Hepatocyte (in vitro differentiated cells): ENCODE measurements at regions not wholly inside any gene's neighbourhood (a gene's known extent, or its start where the extent isn't known, plus 50 kb on each side); places are given as distances from the start of the nearest gene placed in this dataset.
A peak's percentile ranks its signal among the peaks of the same experiment; 100 is the strongest.

Experiments used
- DNase-seq: peaks from one replicate; pipeline ENCODE4 v3.0.0-alpha.2; 2016; ENCODE audit warnings: low spot score
- H2AFZ ChIP-seq: fragments of 200-600 bp; sonication (generic); 2 replicates; pipeline ENCODE4 v1.6.0; 2016; ENCODE audit warnings: antibody characterized with exemption, mild to moderate bottlenecking
- H3K27ac ChIP-seq: fragments of 200-600 bp; sonication (generic); 2 replicates; pipeline ENCODE4 v1.5.1; 2016; ENCODE audit warnings: mild to moderate bottlenecking
- H3K27me3 ChIP-seq: fragments of 200-600 bp; sonication (generic); 2 replicates; pipeline ENCODE4 v1.6.1; 2016
- H3K36me3 ChIP-seq: fragments of 200-600 bp; sonication (generic); replicated peaks from 2 replicates; pipeline ENCODE4 v1.5.1; 2016; ENCODE audit warnings: low read depth; ENCODE audit not compliant: insufficient read depth
- H3K4me1 ChIP-seq: fragments of 200-600 bp; sonication (generic); 2 replicates; pipeline ENCODE4 v1.5.1; 2016; ENCODE audit warnings: mild to moderate bottlenecking, moderate library complexity; ENCODE audit not compliant: insufficient read depth
- H3K4me2 ChIP-seq: fragments of 200-600 bp; sonication (generic); 2 replicates; pipeline ENCODE4 v1.6.0; 2016
- H3K4me3 ChIP-seq: fragments of 200-600 bp; sonication (generic); 2 replicates; pipeline ENCODE4 v1.5.1; 2016; ENCODE audit warnings: mild to moderate bottlenecking
- H3K79me2 ChIP-seq: fragments of 200-600 bp; sonication (generic); 2 replicates; pipeline ENCODE4 v1.6.0; 2017; ENCODE audit warnings: mild to moderate bottlenecking
- H3K9me2 ChIP-seq: fragments of 200-600 bp; sonication (generic); replicated peaks from 2 replicates; pipeline ENCODE4 v1.6.0; 2017; ENCODE audit warnings: mild to moderate bottlenecking; ENCODE audit not compliant: insufficient read depth
- H3K9me3 ChIP-seq: fragments of 200-600 bp; sonication (generic); 2 replicates; pipeline ENCODE4 v1.5.1; 2016; ENCODE audit warnings: low read depth, mild to moderate bottlenecking
- H4K20me1 ChIP-seq: fragments of 200-600 bp; sonication (generic); 2 replicates; pipeline ENCODE4 v1.6.0; 2016; ENCODE audit warnings: mild to moderate bottlenecking; ENCODE audit not compliant: insufficient read depth, poor library complexity, severe bottlenecking
- EZH2 ChIP-seq: fragments of 200-600 bp; sonication (generic); IDR thresholded peaks from 2 replicates; pipeline ENCODE4 v1.6.1; 2016; ENCODE audit warnings: antibody characterized with exemption, mild to moderate bottlenecking, borderline replicate concordance
- EZH2phosphoT487 ChIP-seq: fragments of 200-600 bp; sonication (generic); IDR thresholded peaks from one replicate; pipeline ENCODE4 v1.6.1; 2018; ENCODE audit warnings: antibody characterized with exemption, mild to moderate bottlenecking, low read depth, moderate library complexity; ENCODE audit not compliant: unreplicated experiment, severe bottlenecking
- WGBS: methylation state at CpG from one replicate; pipeline ENCODE4 v1.1.6; 2016; ENCODE audit warnings: low lambda C conversion rate; ENCODE audit errors: missing lambda C conversion rate; 5-methylcytosine and 5-hydroxymethylcytosine counted together
- TF ChIP-seq, protein P1 (sequence below): fragments of 200-600 bp; sonication (generic); IDR thresholded peaks from 2 replicates; pipeline ENCODE4 v1.5.1; 2016; ENCODE audit warnings: antibody characterized with exemption, mild to moderate bottlenecking; ENCODE audit not compliant: poor library complexity

DNA sequence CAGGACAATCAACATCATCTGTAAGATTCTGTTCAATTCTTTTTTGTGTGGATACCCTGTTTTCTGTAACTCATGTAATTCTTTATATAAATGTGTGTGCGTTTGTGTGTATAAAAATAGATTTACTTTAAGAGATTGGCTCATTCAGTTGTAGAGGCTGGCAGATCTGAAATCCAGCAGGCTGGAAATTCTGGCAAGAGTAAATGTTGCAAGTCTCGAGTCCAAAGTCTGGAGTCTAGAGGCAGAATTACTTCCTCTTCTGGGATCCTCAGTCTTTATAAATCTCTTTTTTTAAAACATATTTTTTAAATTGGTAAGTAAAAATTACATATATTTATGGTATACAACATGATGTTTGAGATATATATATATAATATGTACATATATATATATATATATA is 202.1 kb upstream of the TMEM161B start:
- TF ChIP-seq, protein P1, sequence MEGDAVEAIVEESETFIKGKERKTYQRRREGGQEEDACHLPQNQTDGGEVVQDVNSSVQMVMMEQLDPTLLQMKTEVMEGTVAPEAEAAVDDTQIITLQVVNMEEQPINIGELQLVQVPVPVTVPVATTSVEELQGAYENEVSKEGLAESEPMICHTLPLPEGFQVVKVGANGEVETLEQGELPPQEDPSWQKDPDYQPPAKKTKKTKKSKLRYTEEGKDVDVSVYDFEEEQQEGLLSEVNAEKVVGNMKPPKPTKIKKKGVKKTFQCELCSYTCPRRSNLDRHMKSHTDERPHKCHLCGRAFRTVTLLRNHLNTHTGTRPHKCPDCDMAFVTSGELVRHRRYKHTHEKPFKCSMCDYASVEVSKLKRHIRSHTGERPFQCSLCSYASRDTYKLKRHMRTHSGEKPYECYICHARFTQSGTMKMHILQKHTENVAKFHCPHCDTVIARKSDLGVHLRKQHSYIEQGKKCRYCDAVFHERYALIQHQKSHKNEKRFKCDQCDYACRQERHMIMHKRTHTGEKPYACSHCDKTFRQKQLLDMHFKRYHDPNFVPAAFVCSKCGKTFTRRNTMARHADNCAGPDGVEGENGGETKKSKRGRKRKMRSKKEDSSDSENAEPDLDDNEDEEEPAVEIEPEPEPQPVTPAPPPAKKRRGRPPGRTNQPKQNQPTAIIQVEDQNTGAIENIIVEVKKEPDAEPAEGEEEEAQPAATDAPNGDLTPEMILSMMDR, result no peak
- TF ChIP-seq EZH2, result no peak
- no peak for TF ChIP-seq EZH2phosphoT487
- Histone ChIP-seq H3K4me2 (no peak overlapping the region), H3K4me3 (no peak overlapping the region), H2AFZ (no peak overlapping the region), H3K9me3 (no peaks in the 10 kb centered on the region), H3K79me2 (no peaks in the 10 kb centered on the region), H3K4me1 (no peaks in the 10 kb centered on the region), H3K9me2 (no peaks in the 10 kb centered on the region), H3K36me3 (no peaks in the 10 kb centered on the region), H3K27me3 (no peaks in the 10 kb centered on the region), H4K20me1 (no peaks in the 10 kb centered on the region), H3K27ac (no peak overlapping the region)
- WGBS, result 80% methylated on average over 2 of the region's 2 CpGs
- peak; percentile 11 for DNase-seq

DNA sequence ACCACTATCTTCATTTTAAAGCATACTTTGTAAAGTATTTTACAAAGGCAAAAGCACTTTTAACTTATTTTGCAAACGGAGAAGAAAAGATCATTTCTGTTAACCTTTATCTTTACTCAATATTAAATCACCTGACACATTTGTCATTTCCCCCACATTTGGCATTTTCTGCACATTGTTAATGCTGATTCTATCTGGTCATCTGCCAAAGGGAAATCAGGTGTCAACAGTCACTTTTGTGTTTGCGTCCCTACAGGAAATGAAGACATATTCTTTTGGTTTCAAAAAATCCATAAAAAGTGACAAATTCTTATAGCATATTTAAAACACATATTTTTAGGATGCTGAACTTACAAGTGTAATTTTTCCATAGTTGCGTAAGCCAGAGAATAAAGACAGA is 191.3 kb upstream of the TMEM161B start:
- Histone ChIP-seq H3K9me3 (no peaks in the 10 kb centered on the region), H3K4me3 (no peak overlapping the region), H3K36me3 (no peaks in the 10 kb centered on the region), H3K27me3 (peaks cover 6% of the 10 kb centered on the region), H3K4me1 (no peaks in the 10 kb centered on the region), H3K9me2 (no peaks in the 10 kb centered on the region), H3K79me2 (no peaks in the 10 kb centered on the region), H2AFZ (no peak overlapping the region), H3K27ac (no peak overlapping the region), H3K4me2 (no peak overlapping the region), H4K20me1 (no peaks in the 10 kb centered on the region)
- 88% methylated on average over 3 of the region's 3 CpGs for WGBS
- DNase-seq, result no peak
- TF ChIP-seq, protein P1, result no peak
- TF ChIP-seq EZH2phosphoT487 (no peak), EZH2 (no peak)

DNA sequence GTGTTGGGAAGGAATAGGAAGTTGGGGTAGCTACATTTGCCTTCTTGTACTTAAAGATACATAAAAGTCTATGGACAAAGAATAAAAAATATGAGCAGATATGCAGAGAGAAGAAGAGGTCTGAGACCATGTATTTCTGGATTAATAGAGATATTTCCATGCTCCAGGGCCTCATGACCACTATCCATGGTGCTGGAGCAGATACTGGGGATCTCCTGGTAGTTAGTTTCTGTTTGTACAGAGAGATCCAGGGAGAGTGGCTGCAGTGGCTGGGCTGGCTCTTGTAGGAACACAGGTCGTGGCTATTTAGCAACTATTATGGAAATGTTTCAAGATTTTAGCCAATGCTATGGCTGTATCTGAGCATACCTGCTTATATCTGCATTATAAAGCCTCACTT is 184.2 kb upstream of the TMEM161B start:
- H4K20me1 ChIP-seq, result no peaks in the 10 kb centered on the region
- no peaks in the 10 kb centered on the region for H3K79me2 ChIP-seq
- H3K4me1 ChIP-seq, result no peaks in the 10 kb centered on the region
- H3K27ac ChIP-seq, result no peak overlapping the region
- H3K9me3 ChIP-seq, result no peaks in the 10 kb centered on the region
- H3K27me3 ChIP-seq, result peaks cover 6% of the 10 kb centered on the region
- H3K9me2 ChIP-seq, result no peaks in the 10 kb centered on the region
- no peaks in the 10 kb centered on the region for H3K36me3 ChIP-seq
- TF ChIP-seq, protein P1, result no peak
- TF ChIP-seq EZH2phosphoT487 (no peak), EZH2 (no peak)
- H3K4me2 ChIP-seq, result no peak overlapping the region
- H2AFZ ChIP-seq, result no peak overlapping the region
- DNase-seq, result peak; percentile 49
- H3K4me3 ChIP-seq, result no peak overlapping the region
- 35% methylated on average over 1 of the region's 1 CpG for WGBS

DNA sequence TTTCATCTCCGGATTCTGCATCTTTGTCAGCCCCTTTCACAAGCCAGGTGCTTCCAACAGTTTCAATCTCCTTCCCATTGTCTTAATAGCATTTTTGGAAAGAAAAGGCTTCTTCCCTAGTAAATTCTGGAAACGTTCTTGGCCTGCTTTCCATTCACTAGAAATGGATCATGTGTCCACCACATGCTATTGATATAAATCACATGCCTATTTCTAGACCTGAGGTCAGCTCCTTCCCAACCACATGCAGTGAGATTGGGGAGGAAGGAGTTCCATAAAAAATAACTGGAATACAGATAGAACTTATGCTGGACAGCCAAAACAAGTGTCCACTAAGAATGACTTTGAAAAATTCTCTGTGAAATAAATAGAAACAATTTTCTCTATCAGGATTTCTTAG is 181.6 kb upstream of the TMEM161B start:
- Histone ChIP-seq H3K4me1 (no peaks in the 10 kb centered on the region), H3K9me3 (no peaks in the 10 kb centered on the region), H2AFZ (no peak overlapping the region), H3K4me3 (no peak overlapping the region), H3K79me2 (no peaks in the 10 kb centered on the region), H3K27ac (no peak overlapping the region), H4K20me1 (no peaks in the 10 kb centered on the region), H3K36me3 (no peaks in the 10 kb centered on the region), H3K9me2 (no peaks in the 10 kb centered on the region), H3K4me2 (no peak overlapping the region), H3K27me3 (no peaks in the 10 kb centered on the region)
- DNase-seq, result no peak
- TF ChIP-seq, protein P1, result no peak
- no peak for TF ChIP-seq EZH2phosphoT487
- WGBS, result 62% methylated on average over 2 of the region's 2 CpGs
